ENCODE measurements at regions not wholly inside any gene's neighbourhood (a gene's known extent, or its start where the extent isn't known, plus 50 kb on each side); places are given as distances from the start of the nearest gene placed in this dataset.

- no peaks in the 10 kb centered on the region for H3K4me1 ChIP-seq (ENCODE audit: control insufficient read depth in 3 of 3, insufficient read depth in 3 of 3, low read length in 3 of 3)
- H3K27me3 ChIP-seq (ENCODE audit: control insufficient read depth in 3 of 3, insufficient read depth in 3 of 3, low read length in 3 of 3): no peaks in the 10 kb centered on the region
- H3K9ac ChIP-seq (ENCODE audit: low read depth in 1 of 3, low read length in 3 of 3): no peak overlapping the region
- peaks cover 0 to 6% (median 0%) of the 10 kb centered on the region in 3 donors for H3K9me3 ChIP-seq (ENCODE audit: control insufficient read depth in 3 of 3, low read length in 3 of 3)
- H3K4me3 ChIP-seq (ENCODE audit: low read length in 3 of 3): no peak overlapping the region
- no peaks in the 10 kb centered on the region for H3K36me3 ChIP-seq (ENCODE audit: control insufficient read depth in 3 of 3, insufficient read depth in 3 of 3, low read length in 3 of 3)
- H3K27ac ChIP-seq (ENCODE audit: low read depth, low read length): no peak overlapping the region
These were observed 239.9 kb upstream of the NDST4 start for GRCh38 chr4:115353370-115353769.

- Histone ChIP-seq H3K27ac (ENCODE audit: low read depth, low read length) (no peak overlapping the region), H3K4me3 (ENCODE audit: low read length in 3 of 3) (no peak overlapping the region), H3K4me1 (ENCODE audit: control insufficient read depth in 3 of 3, insufficient read depth in 3 of 3, low read length in 3 of 3) (no peaks in the 10 kb centered on the region), H3K36me3 (ENCODE audit: control insufficient read depth in 3 of 3, insufficient read depth in 3 of 3, low read length in 3 of 3) (no peaks in the 10 kb centered on the region), H3K27me3 (ENCODE audit: control insufficient read depth in 3 of 3, insufficient read depth in 3 of 3, low read length in 3 of 3) (no peaks in the 10 kb centered on the region), H3K9ac (ENCODE audit: low read depth in 1 of 3, low read length in 3 of 3) (no peak overlapping the region), H3K9me3 (ENCODE audit: control insufficient read depth in 3 of 3, low read length in 3 of 3) (no peaks in the 10 kb centered on the region)
These were observed 229.8 kb upstream of the NDST4 start for GRCh38 chr4:115343171-115343570.

- Histone ChIP-seq H3K4me1 (ENCODE audit: control insufficient read depth in 3 of 3, insufficient read depth in 3 of 3, low read length in 3 of 3) (no peaks in the 10 kb centered on the region), H3K27ac (ENCODE audit: low read depth, low read length) (no peak overlapping the region), H3K27me3 (ENCODE audit: control insufficient read depth in 3 of 3, insufficient read depth in 3 of 3, low read length in 3 of 3) (no peaks in the 10 kb centered on the region), H3K9ac (ENCODE audit: low read depth in 1 of 3, low read length in 3 of 3) (no peak overlapping the region), H3K9me3 (ENCODE audit: control insufficient read depth in 3 of 3, low read length in 3 of 3) (no peaks in the 10 kb centered on the region), H3K4me3 (ENCODE audit: low read length in 3 of 3) (no peak overlapping the region), H3K36me3 (ENCODE audit: control insufficient read depth in 3 of 3, insufficient read depth in 3 of 3, low read length in 3 of 3) (no peaks in the 10 kb centered on the region)
These were observed 221.5 kb upstream of the NDST4 start for GRCh38 chr4:115334736-115335411.

- no peak overlapping the region for H3K27ac ChIP-seq (ENCODE audit: low read depth, low read length)
- H3K36me3 ChIP-seq (ENCODE audit: control insufficient read depth in 3 of 3, insufficient read depth in 3 of 3, low read length in 3 of 3): no peaks in the 10 kb centered on the region
- H3K9me3 ChIP-seq (ENCODE audit: control insufficient read depth in 3 of 3, low read length in 3 of 3): no peaks in the 10 kb centered on the region
- H3K9ac ChIP-seq (ENCODE audit: low read depth in 1 of 3, low read length in 3 of 3): no peak overlapping the region
- no peaks in the 10 kb centered on the region for H3K4me1 ChIP-seq (ENCODE audit: control insufficient read depth in 3 of 3, insufficient read depth in 3 of 3, low read length in 3 of 3)
- no peaks in the 10 kb centered on the region for H3K27me3 ChIP-seq (ENCODE audit: control insufficient read depth in 3 of 3, insufficient read depth in 3 of 3, low read length in 3 of 3)
- no peak overlapping the region for H3K4me3 ChIP-seq (ENCODE audit: low read length in 3 of 3)
These were observed 218.7 kb upstream of the NDST4 start for GRCh38 chr4:115332078-115332477.

- no peaks in the 10 kb centered on the region for H3K36me3 ChIP-seq (ENCODE audit: control insufficient read depth in 3 of 3, insufficient read depth in 3 of 3, low read length in 3 of 3)
- no peak overlapping the region for H3K27ac ChIP-seq (ENCODE audit: low read depth, low read length)
- no peak overlapping the region for H3K4me3 ChIP-seq (ENCODE audit: low read length in 3 of 3)
- H3K27me3 ChIP-seq (ENCODE audit: control insufficient read depth in 3 of 3, insufficient read depth in 3 of 3, low read length in 3 of 3): no peaks in the 10 kb centered on the region
- no peaks in the 10 kb centered on the region for H3K4me1 ChIP-seq (ENCODE audit: control insufficient read depth in 3 of 3, insufficient read depth in 3 of 3, low read length in 3 of 3)
- no peaks in the 10 kb centered on the region for H3K9me3 ChIP-seq (ENCODE audit: control insufficient read depth in 3 of 3, low read length in 3 of 3)
- H3K9ac ChIP-seq (ENCODE audit: low read depth in 1 of 3, low read length in 3 of 3): no peak overlapping the region
These were observed 217.8 kb upstream of the NDST4 start for GRCh38 chr4:115331241-115331640.

- no peaks in the 10 kb centered on the region for H3K9me3 ChIP-seq (ENCODE audit: control insufficient read depth in 3 of 3, low read length in 3 of 3)
- H3K9ac ChIP-seq (ENCODE audit: low read depth in 1 of 3, low read length in 3 of 3): no peak overlapping the region
- no peak overlapping the region for H3K4me3 ChIP-seq (ENCODE audit: low read length in 3 of 3)
- H3K4me1 ChIP-seq (ENCODE audit: control insufficient read depth in 3 of 3, insufficient read depth in 3 of 3, low read length in 3 of 3): no peaks in the 10 kb centered on the region
- H3K27me3 ChIP-seq (ENCODE audit: control insufficient read depth in 3 of 3, insufficient read depth in 3 of 3, low read length in 3 of 3): no peaks in the 10 kb centered on the region
- no peak overlapping the region for H3K27ac ChIP-seq (ENCODE audit: low read depth, low read length)
- no peaks in the 10 kb centered on the region for H3K36me3 ChIP-seq (ENCODE audit: control insufficient read depth in 3 of 3, insufficient read depth in 3 of 3, low read length in 3 of 3)
These were observed 212.4 kb upstream of the NDST4 start for GRCh38 chr4:115325836-115326235.

- Histone ChIP-seq H3K9ac (ENCODE audit: low read depth in 1 of 3, low read length in 3 of 3) (no peak overlapping the region), H3K27ac (ENCODE audit: low read depth, low read length) (no peak overlapping the region), H3K36me3 (ENCODE audit: control insufficient read depth in 3 of 3, insufficient read depth in 3 of 3, low read length in 3 of 3) (no peaks in the 10 kb centered on the region), H3K4me1 (ENCODE audit: control insufficient read depth in 3 of 3, insufficient read depth in 3 of 3, low read length in 3 of 3) (no peaks in the 10 kb centered on the region), H3K9me3 (ENCODE audit: control insufficient read depth in 3 of 3, low read length in 3 of 3) (no peaks in the 10 kb centered on the region), H3K4me3 (ENCODE audit: low read length in 3 of 3) (no peak overlapping the region), H3K27me3 (ENCODE audit: control insufficient read depth in 3 of 3, insufficient read depth in 3 of 3, low read length in 3 of 3) (no peaks in the 10 kb centered on the region)
These were observed 209.8 kb upstream of the NDST4 start for GRCh38 chr4:115323106-115323707.

- H3K36me3 ChIP-seq (ENCODE audit: control insufficient read depth in 3 of 3, insufficient read depth in 3 of 3, low read length in 3 of 3): no peaks in the 10 kb centered on the region
- no peaks in the 10 kb centered on the region for H3K27me3 ChIP-seq (ENCODE audit: control insufficient read depth in 3 of 3, insufficient read depth in 3 of 3, low read length in 3 of 3)
These were observed 201.8 kb upstream of the NDST4 start for GRCh38 chr4:115315182-115315581.

GRCh38 chr4:115310641-115311040 lies 197.2 kb upstream of the NDST4 start:
- no peak overlapping the region for H3K9ac ChIP-seq (ENCODE audit: low read depth in 1 of 3, low read length in 3 of 3)
- no peak overlapping the region for H3K4me3 ChIP-seq (ENCODE audit: low read length in 3 of 3)
- no peaks in the 10 kb centered on the region for H3K36me3 ChIP-seq (ENCODE audit: control insufficient read depth in 3 of 3, insufficient read depth in 3 of 3, low read length in 3 of 3)
- no peaks in the 10 kb centered on the region for H3K27me3 ChIP-seq (ENCODE audit: control insufficient read depth in 3 of 3, insufficient read depth in 3 of 3, low read length in 3 of 3)
- H3K27ac ChIP-seq (ENCODE audit: low read depth, low read length): no peak overlapping the region
- no peaks in the 10 kb centered on the region for H3K4me1 ChIP-seq (ENCODE audit: control insufficient read depth in 3 of 3, insufficient read depth in 3 of 3, low read length in 3 of 3)
- no peaks in the 10 kb centered on the region for H3K9me3 ChIP-seq (ENCODE audit: control insufficient read depth in 3 of 3, low read length in 3 of 3)

More at GRCh38 chr4:115315182-115315581, 201.8 kb upstream of the NDST4 start:
- Histone ChIP-seq H3K27ac (ENCODE audit: low read depth, low read length) (no peak overlapping the region), H3K9ac (ENCODE audit: low read depth in 1 of 3, low read length in 3 of 3) (no peak overlapping the region), H3K4me1 (ENCODE audit: control insufficient read depth in 3 of 3, insufficient read depth in 3 of 3, low read length in 3 of 3) (no peaks in the 10 kb centered on the region), H3K4me3 (ENCODE audit: low read length in 3 of 3) (no peak overlapping the region), H3K9me3 (ENCODE audit: control insufficient read depth in 3 of 3, low read length in 3 of 3) (no peaks in the 10 kb centered on the region)

GRCh38 chr4:115294717-115295116 lies 181.3 kb upstream of the NDST4 start:
- Histone ChIP-seq H3K9ac (ENCODE audit: low read depth in 1 of 3, low read length in 3 of 3) (no peak overlapping the region), H3K9me3 (ENCODE audit: control insufficient read depth in 3 of 3, low read length in 3 of 3) (no peaks in the 10 kb centered on the region), H3K36me3 (ENCODE audit: control insufficient read depth in 3 of 3, insufficient read depth in 3 of 3, low read length in 3 of 3) (no peaks in the 10 kb centered on the region), H3K4me1 (ENCODE audit: control insufficient read depth in 3 of 3, insufficient read depth in 3 of 3, low read length in 3 of 3) (no peaks in the 10 kb centered on the region), H3K27ac (ENCODE audit: low read depth, low read length) (no peak overlapping the region), H3K27me3 (ENCODE audit: control insufficient read depth in 3 of 3, insufficient read depth in 3 of 3, low read length in 3 of 3) (no peaks in the 10 kb centered on the region), H3K4me3 (ENCODE audit: low read length in 3 of 3) (no peak overlapping the region)
